IMR-90 (cell line): ENCODE measurements at regions not wholly inside any gene's neighbourhood (a gene's known extent, or its start where the extent isn't known, plus 50 kb on each side); places are given as distances from the start of the nearest gene placed in this dataset.

ENCODE experiments used
- ATAC-seq: fragments of 200-7000 bp; cut with Tn5 transposase; 2 replicates; pipeline ENCODE4 v1.9.1; 2020; ENCODE audit warnings: low read depth, mild to moderate bottlenecking, moderate library complexity
- BruUV-seq: library from RNA; stranded (reverse); fragments of 400-500 nt; replicated peaks from 2 replicates; lab custom pipeline; 2021; lab: Mats Ljungman, UMichigan
- CTCF ChIA-PET: fragments of 300-600 bp; formaldehyde crosslinking; extraction: SDS; loops from one replicate; lab custom pipeline; 2021; ENCODE audit warnings: antibody characterized with exemption; lab: Yijun Ruan, JAX
- POLR2A ChIA-PET: fragments of 300-600 bp; sonication (Branson Sonifier 250); formaldehyde crosslinking; loops from one replicate; lab custom pipeline; 2022; ENCODE audit warnings: antibody characterized with exemption; ENCODE audit not compliant: unreplicated experiment; lab: Charles Lee
- DNase-seq: peaks from one replicate; pipeline ENCODE4 v3.0.0; 2013
- H2AFZ ChIP-seq: replicated peaks from 2 replicates; pipeline ENCODE3; 2013; ENCODE audit warnings: low read length, mild to moderate bottlenecking; ENCODE audit not compliant: poor library complexity
- H2AK5ac ChIP-seq: 2 replicates; pipeline ENCODE4 v1.6.1; 2013; ENCODE audit warnings: low read depth, low read length, inconsistent platforms
- H2AK9ac ChIP-seq: replicated peaks from 2 replicates; pipeline ENCODE3; 2013; ENCODE audit warnings: mild to moderate bottlenecking, low read depth, low read length, moderate library complexity; ENCODE audit not compliant: poor library complexity
- H2BK120ac ChIP-seq: 2 replicates; pipeline ENCODE4 v1.6.1; 2013; ENCODE audit warnings: low read depth, low read length, inconsistent platforms
- H2BK15ac ChIP-seq: 3 replicates; pipeline ENCODE4 v1.6.1; 2013; ENCODE audit warnings: low read depth, low read length, inconsistent platforms
- H2BK20ac ChIP-seq: 2 replicates; pipeline ENCODE4 v1.6.1; 2013; ENCODE audit warnings: low read depth, mild to moderate bottlenecking, inconsistent platforms, low read length, moderate library complexity
- H2BK5ac ChIP-seq: 2 replicates; pipeline ENCODE4 v1.6.1; 2013; ENCODE audit warnings: mild to moderate bottlenecking, low read depth, low read length, inconsistent platforms; ENCODE audit not compliant: poor library complexity, severe bottlenecking
- H3K14ac ChIP-seq: replicated peaks from 2 replicates; pipeline ENCODE4 v1.6.1; 2013; ENCODE audit warnings: low read depth, low read length, inconsistent platforms
- H3K18ac ChIP-seq: 2 replicates; pipeline ENCODE4 v1.6.1; 2013; ENCODE audit warnings: low read depth, low read length, control low read depth
- H3K23ac ChIP-seq: 2 replicates; pipeline ENCODE4 v1.6.1; 2013; ENCODE audit warnings: low read depth, low read length, inconsistent platforms
- H3K27ac ChIP-seq: 2 replicates; pipeline ENCODE4 v1.5.1; 2013; ENCODE audit warnings: mild to moderate bottlenecking, control low read depth, low read length; ENCODE audit not compliant: insufficient read depth
- H3K27me3 ChIP-seq: 2 replicates; pipeline ENCODE4 v1.6.1; 2013; ENCODE audit warnings: low read length; ENCODE audit not compliant: control insufficient read depth, insufficient read depth
- H3K36me3 ChIP-seq: 2 replicates; pipeline ENCODE4 v1.6.1; 2013; ENCODE audit warnings: low read length, mixed read lengths; ENCODE audit not compliant: control insufficient read depth, insufficient read depth
- H3K4ac ChIP-seq: 2 replicates; pipeline ENCODE4 v1.6.1; 2013; ENCODE audit warnings: low read depth, low read length, inconsistent platforms
- H3K4me1 ChIP-seq: 2 replicates; pipeline ENCODE4 v1.6.1; 2013; ENCODE audit warnings: low read length, mixed read lengths; ENCODE audit not compliant: control insufficient read depth, insufficient read depth
- H3K4me2 ChIP-seq: 2 replicates; pipeline ENCODE4 v1.6.1; 2013; ENCODE audit warnings: low read depth, mild to moderate bottlenecking, control low read depth, low read length, moderate library complexity
- H3K4me3 ChIP-seq: 2 replicates; pipeline ENCODE4 v1.5.1; 2013; ENCODE audit warnings: low read depth, mild to moderate bottlenecking, control low read depth, low read length, moderate library complexity; ENCODE audit not compliant: insufficient read depth
- H3K56ac ChIP-seq: 2 replicates; pipeline ENCODE4 v1.6.1; 2013; ENCODE audit warnings: low read length, inconsistent platforms; ENCODE audit not compliant: insufficient read depth; ENCODE audit errors: extremely low read depth
- H3K79me1 ChIP-seq, 2 experiments: 2 replicates each; pipeline ENCODE4 v1.6.1; 2013; ENCODE audit warnings: low read length in 2 of 2, inconsistent platforms in 1 of 2, low read depth in 1 of 2
- H3K9ac ChIP-seq: 2 replicates; pipeline ENCODE4 v1.6.1; 2013; ENCODE audit warnings: low read depth, low read length, control low read depth
- H3K9me1 ChIP-seq: 2 replicates; pipeline ENCODE4 v1.6.1; 2013; ENCODE audit warnings: low read length, inconsistent platforms; ENCODE audit not compliant: insufficient read depth
- H3K9me3 ChIP-seq: 2 replicates; pipeline ENCODE4 v1.6.1; 2013; ENCODE audit warnings: low read length; ENCODE audit not compliant: control insufficient read depth, insufficient read depth
- H4K20me1 ChIP-seq: 2 replicates; pipeline ENCODE4 v1.6.1; 2013; ENCODE audit warnings: low read length, inconsistent platforms; ENCODE audit not compliant: insufficient read depth
- H4K5ac ChIP-seq: 2 replicates; pipeline ENCODE4 v1.6.1; 2013; ENCODE audit warnings: mild to moderate bottlenecking, low read depth, low read length, control low read depth
- H4K8ac ChIP-seq, 2 experiments: 2 replicates each; pipeline ENCODE4 v1.6.1; 2013; ENCODE audit warnings: low read depth in 2 of 2, low read length in 2 of 2, control low read depth in 1 of 2, inconsistent platforms in 1 of 2
- H4K91ac ChIP-seq: 2 replicates; pipeline ENCODE4 v1.6.1; 2013; ENCODE audit warnings: low read depth, low read length, inconsistent platforms; ENCODE audit not compliant: insufficient read depth
- BHLHE40 ChIP-seq: fragments of 150-350 bp; IDR thresholded peaks from 2 replicates; pipeline ENCODE4 v1.6.1; 2016; ENCODE audit warnings: mild to moderate bottlenecking, low read depth, low read length
- CEBPB ChIP-seq: IDR thresholded peaks from 2 replicates; pipeline ENCODE4 v1.6.1; 2012; ENCODE audit warnings: low read depth, low read length, improper control_type of control experiment
- CHD1 ChIP-seq: IDR thresholded peaks from 2 replicates; pipeline ENCODE4 v1.6.1; 2012; ENCODE audit warnings: low read depth, low read length, improper control_type of control experiment
- FOS ChIP-seq: fragments of 150-350 bp; IDR thresholded peaks from 2 replicates; pipeline ENCODE4 v1.6.1; 2016; ENCODE audit warnings: low read depth, low read length
- MXI1 ChIP-seq: IDR thresholded peaks from 2 replicates; pipeline ENCODE4 v1.6.1; 2012; ENCODE audit warnings: low read depth, mild to moderate bottlenecking, low read length, moderate library complexity, borderline replicate concordance
- NFE2L2 ChIP-seq: fragments of 150-350 bp; IDR thresholded peaks from 2 replicates; pipeline ENCODE4 v1.6.1; 2016; ENCODE audit warnings: low read depth, mild to moderate bottlenecking, low read length
- POLR2A ChIP-seq: IDR thresholded peaks from 2 replicates; pipeline ENCODE4 v1.6.1; 2012; ENCODE audit warnings: mild to moderate bottlenecking, low read depth, low read length
- RAD21 ChIP-seq: IDR thresholded peaks from 2 replicates; pipeline ENCODE4 v1.6.1; 2012; ENCODE audit warnings: low read length, improper control_type of control experiment
- RCOR1 ChIP-seq: IDR thresholded peaks from 2 replicates; pipeline ENCODE4 v1.6.1; 2012; ENCODE audit warnings: mild to moderate bottlenecking, low read length, improper control_type of control experiment; ENCODE audit not compliant: insufficient replicate concordance
- RFX5 ChIP-seq: IDR thresholded peaks from 2 replicates; pipeline ENCODE4 v1.8.0; 2012; ENCODE audit warnings: low read depth, mild to moderate bottlenecking, low read length, moderate library complexity
- SMC3 ChIP-seq: fragments of 150-350 bp; IDR thresholded peaks from 2 replicates; pipeline ENCODE4 v1.6.1; 2016; ENCODE audit warnings: low read depth, mild to moderate bottlenecking, antibody characterized with exemption, low read length, moderate library complexity
- USF2 ChIP-seq: fragments of 150-350 bp; IDR thresholded peaks from 2 replicates; pipeline ENCODE4 v1.6.1; 2017; ENCODE audit warnings: mild to moderate bottlenecking, antibody characterized with exemption, low read length, low read depth
- WGBS, 2 experiments: methylation state at CpG; one replicate each; pipeline versions ENCODE4 v1.1.5 to v1.1.7; 2013; ENCODE audit warnings: missing lambda C conversion rate in 2 of 2; ENCODE audit not compliant: insufficient read length in 1 of 2; ENCODE audit errors: extremely low coverage in 2 of 2; 5-methylcytosine and 5-hydroxymethylcytosine counted together
- dilution Hi-C: fragments of 300-500 bp; cut with HindIII; formaldehyde crosslinking; loops from one replicate; pipeline ENCODE4 v1.14.3; 2018; ENCODE audit warnings: low sequenced_read_pairs; ENCODE audit not compliant: unreplicated experiment
- in situ Hi-C: fragments of 300-500 bp; cut with MboI; formaldehyde crosslinking; loops from 3 replicates; pipeline ENCODE4 v1.14.3; 2019; ENCODE audit warnings: low sequenced_read_pairs, inconsistent platforms, mixed read lengths
- intact Hi-C: fragments of 100-400 bp; cut with micrococcal nuclease; formaldehyde crosslinking; loops from 2 replicates; pipeline ENCODE4 v1.10.0; 2022

- no peak overlapping the region for H3K4me3 ChIP-seq
- no peak overlapping the region for H3K14ac ChIP-seq
- no peak overlapping the region for H3K27ac ChIP-seq
- dilution Hi-C loops (no loop called here), in situ Hi-C loops (no loop called here), intact Hi-C loops (no loop called here)
- no peaks in the 10 kb centered on the region for H3K36me3 ChIP-seq
- ATAC-seq (no peak), DNase-seq (no peak)
- no TSS peak for BruUV-seq
- no peak overlapping the region for H3K23ac ChIP-seq
- no CpG with 5 or more reads among the region's 3 CpGs for WGBS, 2 experiments
- no peak overlapping the region for H2BK5ac ChIP-seq
- H2AK9ac ChIP-seq: no peak overlapping the region
- TF ChIP-seq POLR2A: no peak
- no peak for TF ChIP-seq SMC3
- no peak for TF ChIP-seq NFE2L2
- no peak for TF ChIP-seq BHLHE40
- TF ChIP-seq RFX5: no peak
- TF ChIP-seq USF2: no peak
- no peak for TF ChIP-seq RAD21
- TF ChIP-seq CHD1: no peak
- TF ChIP-seq RCOR1: no peak
- TF ChIP-seq CEBPB: no peak
- no peak for TF ChIP-seq FOS
- TF ChIP-seq MXI1: no peak
- H4K8ac ChIP-seq: no peak overlapping the region
- no peak overlapping the region for H2BK120ac ChIP-seq
- H3K4me2 ChIP-seq: no peak overlapping the region
- CTCF ChIA-PET: no interaction called here
- no peak overlapping the region for H3K18ac ChIP-seq
- no peak overlapping the region for H2AK5ac ChIP-seq
- no peaks in the 10 kb centered on the region for H3K4me1 ChIP-seq
- H3K79me1 ChIP-seq: no peaks in the 10 kb centered on the region
- H4K91ac ChIP-seq: no peak overlapping the region
- H2AFZ ChIP-seq: no peak overlapping the region
- H4K5ac ChIP-seq: no peak overlapping the region
- no peak overlapping the region for H3K4ac ChIP-seq
- no peak overlapping the region for H3K9ac ChIP-seq
- H4K20me1 ChIP-seq: no peaks in the 10 kb centered on the region
- H3K9me1 ChIP-seq: no peaks in the 10 kb centered on the region
- no peak overlapping the region for H2BK20ac ChIP-seq
- no peak overlapping the region for H2BK15ac ChIP-seq
- POLR2A ChIA-PET: interaction anchor here (0.6 kb wide), 1 partner anchor 47 kb away, joined by 3 read pairs; no protein-coding TSS in a partner anchor
- H3K27me3 ChIP-seq: no peaks in the 10 kb centered on the region
- H3K56ac ChIP-seq: no peak overlapping the region
- H3K9me3 ChIP-seq: peaks cover 2% of the 10 kb centered on the region; the same call in 1 of the 2 replicates
Observed at GRCh38 chr13:60721063-60721462, 324.0 kb downstream of the TDRD3 start.
